Endothelial cell of umbilical vein (primary cell): ENCODE measurements at regions not wholly inside any gene's neighbourhood (a gene's known extent, or its start where the extent isn't known, plus 50 kb on each side); places are given as distances from the start of the nearest gene placed in this dataset.

Experiments
- CTCF ChIP-seq, 2 donors: IDR thresholded peaks; 1 replicate in 1 of 2; 2 replicates in 1 of 2; pipeline ENCODE4 v1.5.1; 2011; ENCODE audit warnings: low read length in 2 of 2, mild to moderate bottlenecking in 2 of 2, moderate library complexity in 2 of 2, control low read depth in 1 of 2, inconsistent platforms in 1 of 2, low read depth in 1 of 2; ENCODE audit not compliant: insufficient read depth in 1 of 2; ENCODE audit errors: extremely low read depth in 1 of 2
- EZH2 ChIP-seq: IDR thresholded peaks from 2 replicates; pipeline ENCODE4 v1.6.1; 2012; ENCODE audit warnings: borderline replicate concordance, low read depth, mild to moderate bottlenecking, moderate library complexity, low read length, inconsistent platforms; ENCODE audit not compliant: severe bottlenecking
- FOS ChIP-seq: IDR thresholded peaks from 2 replicates; pipeline ENCODE4 v1.6.1; 2011; ENCODE audit warnings: mild to moderate bottlenecking, low read length, moderate library complexity, borderline replicate concordance; ENCODE audit not compliant: insufficient read depth
- GATA2 ChIP-seq: IDR thresholded peaks from 2 replicates; pipeline ENCODE4 v1.7.0; 2011; ENCODE audit warnings: low read depth, mild to moderate bottlenecking, moderate library complexity, mixed read lengths, low read length; ENCODE audit not compliant: insufficient read length, insufficient read depth
- JUN ChIP-seq: IDR thresholded peaks from 2 replicates; pipeline ENCODE4 v1.6.1; 2011; ENCODE audit warnings: borderline replicate concordance, low read depth; ENCODE audit not compliant: insufficient read length, insufficient read depth
- MAX ChIP-seq: IDR thresholded peaks from 2 replicates; pipeline ENCODE4 v1.6.1; 2011; ENCODE audit not compliant: insufficient read depth, insufficient read length
- MYC ChIP-seq: IDR thresholded peaks from one replicate; pipeline ENCODE4 v1.6.1; 2011; ENCODE audit warnings: mild to moderate bottlenecking, low read depth, low read length
- POLR2A ChIP-seq: IDR thresholded peaks from 2 replicates; pipeline ENCODE4 v1.6.1; 2012; ENCODE audit warnings: low read depth, mild to moderate bottlenecking, control low read depth, low read length
- POLR2AphosphoS5 ChIP-seq: IDR thresholded peaks from 2 replicates; pipeline ENCODE4 v1.6.1; 2012; ENCODE audit warnings: low read depth, mild to moderate bottlenecking, control low read depth, low read length, moderate library complexity; ENCODE audit not compliant: insufficient read depth

GRCh38 chr16:81170824-81171223 lies 67.7 kb upstream of the BCO1 start:
- TF ChIP-seq JUN (no peak), POLR2A (no peak), GATA2 (no peak), EZH2 (no peak), POLR2AphosphoS5 (no peak), CTCF (IDR thresholded peaks at IDR 0.05; ENCODE audit: extremely low read depth in 1 of 2, insufficient read depth in 1 of 2, low read depth in 1 of 2, low read length in 2 of 2) (no peak), MAX (no peak), FOS (no peak), MYC (no peak)
